ENCODE measurements at regions not wholly inside any gene's neighbourhood (a gene's known extent, or its start where the extent isn't known, plus 50 kb on each side); places are given as distances from the start of the nearest gene placed in this dataset.

DNA sequence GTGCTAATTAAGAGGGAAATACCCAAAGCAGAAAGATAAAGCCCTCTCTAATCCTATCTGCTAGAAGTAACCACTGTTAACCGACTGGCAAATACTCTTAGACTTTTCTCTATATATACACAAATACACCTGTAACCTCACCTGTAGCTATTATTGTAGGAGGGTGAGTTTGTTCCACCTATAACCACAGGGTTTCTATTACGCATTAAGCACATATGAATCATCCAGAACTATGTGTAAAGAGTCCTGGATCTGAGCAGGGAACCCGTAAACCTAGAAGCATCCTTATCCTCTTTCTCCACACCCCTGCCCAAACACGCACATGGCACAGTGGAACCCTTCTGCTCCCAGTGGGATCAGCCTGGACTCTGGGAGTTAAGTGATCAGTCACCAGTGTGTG lies 172.8 kb upstream of the C2CD4B start:
- TF ChIP-seq, protein P1, sequence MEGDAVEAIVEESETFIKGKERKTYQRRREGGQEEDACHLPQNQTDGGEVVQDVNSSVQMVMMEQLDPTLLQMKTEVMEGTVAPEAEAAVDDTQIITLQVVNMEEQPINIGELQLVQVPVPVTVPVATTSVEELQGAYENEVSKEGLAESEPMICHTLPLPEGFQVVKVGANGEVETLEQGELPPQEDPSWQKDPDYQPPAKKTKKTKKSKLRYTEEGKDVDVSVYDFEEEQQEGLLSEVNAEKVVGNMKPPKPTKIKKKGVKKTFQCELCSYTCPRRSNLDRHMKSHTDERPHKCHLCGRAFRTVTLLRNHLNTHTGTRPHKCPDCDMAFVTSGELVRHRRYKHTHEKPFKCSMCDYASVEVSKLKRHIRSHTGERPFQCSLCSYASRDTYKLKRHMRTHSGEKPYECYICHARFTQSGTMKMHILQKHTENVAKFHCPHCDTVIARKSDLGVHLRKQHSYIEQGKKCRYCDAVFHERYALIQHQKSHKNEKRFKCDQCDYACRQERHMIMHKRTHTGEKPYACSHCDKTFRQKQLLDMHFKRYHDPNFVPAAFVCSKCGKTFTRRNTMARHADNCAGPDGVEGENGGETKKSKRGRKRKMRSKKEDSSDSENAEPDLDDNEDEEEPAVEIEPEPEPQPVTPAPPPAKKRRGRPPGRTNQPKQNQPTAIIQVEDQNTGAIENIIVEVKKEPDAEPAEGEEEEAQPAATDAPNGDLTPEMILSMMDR (IDR thresholded peaks at IDR 0.05; ENCODE audit: low read length) = no peak
- TF ChIP-seq EZH2 (optimal IDR thresholded peaks at IDR 0.05; ENCODE audit: low read depth, low read length) = no peak
- no peak for TF ChIP-seq EZH2phosphoT487 (IDR thresholded peaks at IDR 0.05; ENCODE audit: low read length)

Measured in MM.1S (cell line).